Rectal smooth muscle tissue (tissue), 1 donor: ENCODE measurements at regions not wholly inside any gene's neighbourhood (a gene's known extent, or its start where the extent isn't known, plus 50 kb on each side); places are given as distances from the start of the nearest gene placed in this dataset.

ENCODE experiments used
- H3K27ac ChIP-seq: one replicate; pipeline ENCODE4 v1.7.0; 2013; ENCODE audit warnings: low read depth, low read length, inconsistent platforms
- H3K27me3 ChIP-seq: one replicate; pipeline ENCODE4 v1.7.0; 2013; ENCODE audit warnings: low read length; ENCODE audit not compliant: control insufficient read depth, insufficient read depth
- H3K36me3 ChIP-seq: one replicate; pipeline ENCODE4 v1.7.0; 2013; ENCODE audit warnings: low read length; ENCODE audit not compliant: control insufficient read depth, insufficient read depth
- H3K4me1 ChIP-seq: one replicate; pipeline ENCODE4 v1.7.0; 2013; ENCODE audit warnings: low read length; ENCODE audit not compliant: control insufficient read depth, insufficient read depth
- H3K4me3 ChIP-seq: one replicate; pipeline ENCODE4 v1.7.0; 2013; ENCODE audit warnings: low read length
- H3K9ac ChIP-seq: one replicate; pipeline ENCODE4 v1.7.0; 2013; ENCODE audit warnings: low read length

DNA sequence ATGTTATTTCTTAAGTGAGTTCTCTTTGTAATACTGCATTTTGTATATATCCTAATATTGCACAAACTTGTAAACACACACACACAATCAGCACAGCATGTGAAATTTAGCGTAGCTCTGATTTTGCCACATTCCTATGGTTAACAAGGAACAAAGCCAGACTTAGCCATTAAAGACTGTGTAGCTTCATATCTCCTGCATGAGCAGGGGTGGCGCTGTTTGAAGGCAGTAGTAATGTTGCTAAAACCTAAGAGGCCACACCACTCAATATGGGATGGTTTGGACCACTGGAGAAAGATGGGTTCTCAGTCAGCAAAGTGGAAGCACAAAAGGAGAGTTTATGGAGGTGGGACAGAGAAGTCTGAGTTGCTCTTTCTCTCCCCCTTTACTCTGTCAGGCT lies 61.1 kb upstream of the RND3 start:
- Histone ChIP-seq H3K4me3 (no peak overlapping the region), H3K4me1 (no peaks in the 10 kb centered on the region), H3K27ac (no peak overlapping the region), H3K9ac (no peak overlapping the region), H3K36me3 (no peaks in the 10 kb centered on the region), H3K27me3 (no peaks in the 10 kb centered on the region)

DNA sequence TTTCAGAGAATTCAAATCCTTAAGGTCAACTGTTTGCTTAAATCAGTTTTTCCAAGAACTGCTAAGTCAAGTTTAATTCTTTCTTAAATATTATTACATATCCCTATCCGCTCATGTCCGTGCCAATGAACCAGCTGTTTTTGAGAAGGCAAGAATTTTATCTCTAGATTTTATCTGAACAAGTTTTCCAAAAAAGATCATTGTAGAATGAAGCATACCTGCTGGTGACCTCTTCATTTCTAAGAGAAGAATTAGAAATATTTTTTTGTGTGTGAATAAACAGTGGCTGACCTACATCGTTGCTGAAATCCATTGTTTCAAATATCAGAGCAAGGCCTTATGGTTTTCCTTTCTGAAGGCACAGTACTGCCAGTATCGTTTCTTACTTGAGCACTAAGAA lies 58.4 kb upstream of the RND3 start:
- no peaks in the 10 kb centered on the region for H3K36me3 ChIP-seq
- H3K9ac ChIP-seq = no peak overlapping the region
- H3K27me3 ChIP-seq = no peaks in the 10 kb centered on the region
- H3K27ac ChIP-seq = no peak overlapping the region
- no peaks in the 10 kb centered on the region for H3K4me1 ChIP-seq
- H3K4me3 ChIP-seq = no peak overlapping the region

DNA sequence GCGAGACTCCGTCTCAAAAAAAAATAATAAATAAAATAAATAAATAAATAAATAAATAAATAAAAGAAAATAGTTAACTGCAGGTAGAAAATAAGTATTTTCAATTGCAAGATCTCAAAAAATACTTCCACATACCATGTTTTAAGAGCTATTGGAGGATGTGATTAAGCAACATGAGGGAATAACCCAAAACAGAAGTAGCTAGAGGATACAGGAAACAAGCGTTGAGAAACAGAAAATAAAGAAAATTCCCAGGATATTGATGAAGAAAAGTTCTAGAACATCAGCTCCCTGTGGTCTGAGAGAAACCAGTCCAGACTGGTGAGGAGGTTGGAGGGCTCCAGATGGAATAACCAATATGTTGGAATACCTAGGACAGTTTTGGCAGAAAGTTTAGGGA lies 57.3 kb upstream of the RND3 start:
- Histone ChIP-seq H3K36me3 (no peaks in the 10 kb centered on the region), H3K27me3 (no peaks in the 10 kb centered on the region), H3K4me1 (no peaks in the 10 kb centered on the region), H3K9ac (no peak overlapping the region), H3K4me3 (no peak overlapping the region), H3K27ac (no peak overlapping the region)

DNA sequence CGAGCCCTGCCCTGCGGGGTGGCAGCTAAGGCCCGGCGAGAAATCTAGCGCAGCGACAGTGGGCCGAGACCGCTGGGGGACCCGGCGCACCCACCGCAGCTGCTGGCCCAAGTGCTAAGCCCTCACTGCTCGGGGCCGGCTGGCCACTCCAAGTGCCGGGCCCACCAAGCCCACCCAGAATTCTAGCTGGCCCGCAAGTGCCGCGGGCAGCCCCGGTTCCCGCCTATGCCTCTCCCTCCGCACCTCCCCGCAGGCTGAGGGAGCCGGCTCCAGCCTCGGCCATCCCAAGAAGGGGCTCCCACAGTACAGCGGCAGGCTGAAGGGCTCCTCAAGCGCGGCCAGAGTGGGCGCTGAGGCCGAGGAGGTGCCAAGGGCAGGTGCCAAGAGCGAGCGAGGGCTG lies 55.2 kb upstream of the RND3 start:
- Histone ChIP-seq H3K36me3 (no peaks in the 10 kb centered on the region), H3K4me1 (no peaks in the 10 kb centered on the region), H3K4me3 (no peak overlapping the region), H3K27ac (no peak overlapping the region), H3K9ac (no peak overlapping the region), H3K27me3 (no peaks in the 10 kb centered on the region)

DNA sequence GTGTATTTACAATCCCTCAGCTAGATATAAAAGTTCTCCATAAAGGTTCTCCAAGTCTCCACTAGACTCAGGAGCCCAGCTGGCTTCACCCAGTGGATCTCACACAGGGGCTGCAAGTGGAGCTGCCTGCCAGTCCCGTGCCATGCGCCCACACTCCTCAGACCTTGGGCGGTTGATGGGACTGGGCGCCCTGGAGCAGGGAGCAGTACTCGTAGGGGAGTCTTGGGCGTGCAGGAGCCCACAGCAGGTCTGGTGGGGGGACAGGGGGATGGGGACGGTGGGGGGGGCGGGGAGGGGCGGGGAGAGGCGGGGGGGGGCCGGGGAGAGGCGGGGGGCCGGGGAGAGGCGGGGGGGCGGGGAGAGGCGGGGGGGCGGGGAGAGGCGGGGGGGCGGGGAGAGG lies 54.7 kb upstream of the RND3 start:
- Histone ChIP-seq H3K27ac (no peak overlapping the region), H3K36me3 (no peaks in the 10 kb centered on the region), H3K4me1 (no peaks in the 10 kb centered on the region), H3K9ac (no peak overlapping the region), H3K27me3 (no peaks in the 10 kb centered on the region), H3K4me3 (no peak overlapping the region)

DNA sequence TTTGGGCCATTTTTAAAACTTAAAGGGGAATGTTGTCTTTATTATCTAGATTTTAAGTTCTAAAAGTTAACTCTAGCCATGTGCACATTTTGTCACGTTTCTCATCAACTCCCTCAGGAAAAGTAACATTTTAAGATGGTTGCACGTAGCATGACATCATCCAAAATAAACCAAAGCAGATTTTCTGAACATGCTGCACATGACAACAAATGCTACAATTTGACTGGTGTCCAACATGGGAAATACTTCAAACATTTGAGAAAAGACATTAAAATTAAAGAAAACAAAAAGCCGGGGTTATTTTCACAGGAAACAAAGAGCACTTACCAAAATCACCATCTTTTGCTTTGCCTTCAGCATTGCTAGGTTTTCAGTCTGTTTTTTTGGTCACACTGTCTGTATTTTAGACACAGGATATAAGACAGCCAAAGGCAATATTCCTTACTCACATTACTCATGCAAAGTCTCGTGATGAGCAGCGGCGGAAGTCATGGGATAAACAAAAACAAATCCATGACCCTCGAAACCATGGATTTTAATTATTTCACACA lies 51.3 kb upstream of the RND3 start:
- H3K4me1 ChIP-seq = no peaks in the 10 kb centered on the region
- no peak overlapping the region for H3K9ac ChIP-seq
- no peak overlapping the region for H3K4me3 ChIP-seq
- no peaks in the 10 kb centered on the region for H3K27me3 ChIP-seq
- no peaks in the 10 kb centered on the region for H3K36me3 ChIP-seq
- no peak overlapping the region for H3K27ac ChIP-seq
